GM10248 (cell line): ENCODE measurements at regions not wholly inside any gene's neighbourhood (a gene's known extent, or its start where the extent isn't known, plus 50 kb on each side); places are given as distances from the start of the nearest gene placed in this dataset.

ENCODE experiments used
- CTCF ChIA-PET: fragments of 300-600 bp; sonication (Branson Sonifier 250); formaldehyde crosslinking; extraction: SDS; loops from one replicate; lab custom pipeline; 2021; ENCODE audit warnings: antibody characterized with exemption; lab: Yijun Ruan, JAX
- POLR2A ChIA-PET: fragments of 350-650 bp; sonication (Branson Sonifier 250); formaldehyde crosslinking; extraction: SDS; loops from one replicate; lab custom pipeline; 2020; ENCODE audit warnings: antibody characterized with exemption; lab: Yijun Ruan, JAX
- DNase-seq: peaks from one replicate; pipeline ENCODE4 v3.0.0; 2012; ENCODE audit errors: extremely low spot score
- TF ChIP-seq, protein P1 (sequence below): IDR thresholded peaks from 2 replicates; pipeline ENCODE4 v1.5.1; 2012; ENCODE audit warnings: mild to moderate bottlenecking, low read depth; ENCODE audit errors: extremely low read depth, missing control alignments, control extremely low read depth

DNA sequence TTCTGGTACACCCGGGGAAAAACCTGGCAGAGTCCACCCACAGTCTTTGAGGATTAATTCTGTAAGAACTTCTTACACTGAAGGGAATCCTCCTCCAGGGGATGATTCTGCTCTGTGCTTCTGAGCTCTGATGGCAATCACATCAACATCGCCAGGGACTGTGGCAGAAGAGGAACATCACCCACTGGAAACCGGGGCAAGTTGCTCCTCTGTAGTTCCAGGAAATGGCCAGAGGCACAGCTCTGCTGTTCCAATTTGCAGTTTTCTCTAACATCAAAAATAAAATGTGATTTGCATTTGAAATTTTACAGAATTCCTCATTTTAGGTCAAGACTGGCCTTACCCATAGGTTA lies 207.6 kb downstream of the DAD1 start:
- CTCF ChIA-PET: interaction anchor here (0.7 to 7.8 kb wide), 12 partner anchors 9 to 189 kb away, joined by 3 to 140 read pairs (median 7); no protein-coding TSS in a partner anchor
- TF ChIP-seq, protein P1, sequence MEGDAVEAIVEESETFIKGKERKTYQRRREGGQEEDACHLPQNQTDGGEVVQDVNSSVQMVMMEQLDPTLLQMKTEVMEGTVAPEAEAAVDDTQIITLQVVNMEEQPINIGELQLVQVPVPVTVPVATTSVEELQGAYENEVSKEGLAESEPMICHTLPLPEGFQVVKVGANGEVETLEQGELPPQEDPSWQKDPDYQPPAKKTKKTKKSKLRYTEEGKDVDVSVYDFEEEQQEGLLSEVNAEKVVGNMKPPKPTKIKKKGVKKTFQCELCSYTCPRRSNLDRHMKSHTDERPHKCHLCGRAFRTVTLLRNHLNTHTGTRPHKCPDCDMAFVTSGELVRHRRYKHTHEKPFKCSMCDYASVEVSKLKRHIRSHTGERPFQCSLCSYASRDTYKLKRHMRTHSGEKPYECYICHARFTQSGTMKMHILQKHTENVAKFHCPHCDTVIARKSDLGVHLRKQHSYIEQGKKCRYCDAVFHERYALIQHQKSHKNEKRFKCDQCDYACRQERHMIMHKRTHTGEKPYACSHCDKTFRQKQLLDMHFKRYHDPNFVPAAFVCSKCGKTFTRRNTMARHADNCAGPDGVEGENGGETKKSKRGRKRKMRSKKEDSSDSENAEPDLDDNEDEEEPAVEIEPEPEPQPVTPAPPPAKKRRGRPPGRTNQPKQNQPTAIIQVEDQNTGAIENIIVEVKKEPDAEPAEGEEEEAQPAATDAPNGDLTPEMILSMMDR: no peak
- DNase-seq: no peak
- POLR2A ChIA-PET: interaction anchor here (1.0 kb wide), 1 partner anchor 41 kb away, joined by 3 read pairs; no protein-coding TSS in a partner anchor

DNA sequence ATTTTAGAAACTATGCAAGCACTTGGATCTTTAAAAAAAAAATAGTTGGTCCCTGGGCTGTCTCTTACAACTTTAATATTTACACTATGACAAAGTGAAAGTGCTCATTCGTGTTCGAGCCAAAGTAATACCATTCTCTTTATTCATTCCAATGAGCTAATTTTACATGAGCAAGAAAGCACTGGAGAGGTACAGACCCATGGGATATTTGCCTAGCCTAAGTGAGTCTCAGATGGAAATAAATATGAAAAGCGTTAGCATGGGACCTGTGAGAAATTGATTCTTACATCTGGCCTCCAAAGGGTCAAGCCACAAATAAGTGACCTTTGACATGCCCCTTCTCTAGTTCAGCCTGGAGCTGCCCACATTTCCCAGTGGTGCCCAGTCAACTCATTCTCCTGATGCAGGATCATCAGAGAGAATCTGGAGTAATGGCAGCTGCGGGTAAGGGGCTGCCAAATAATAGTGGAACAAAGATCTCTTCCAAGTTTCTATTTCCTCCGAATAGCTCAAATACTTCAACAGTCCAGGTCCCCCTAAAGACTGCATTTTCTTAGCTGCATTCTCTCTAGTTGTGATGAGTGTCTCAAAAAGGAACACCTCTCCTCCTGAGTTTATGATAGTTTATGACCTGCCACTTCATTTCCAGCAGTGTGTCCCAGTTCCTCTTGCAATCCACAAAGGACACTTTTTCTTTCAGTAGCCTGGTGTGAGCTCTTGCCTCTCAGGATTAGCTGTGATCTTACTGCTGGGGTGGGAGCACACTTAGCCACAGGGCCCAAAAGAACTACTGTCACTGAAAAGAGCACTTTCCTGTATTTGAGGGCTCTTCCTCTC lies 208.2 kb downstream of the DAD1 start:
- no peak for DNase-seq
- TF ChIP-seq, protein P1: no peak
- POLR2A ChIA-PET: interaction anchor here (1.0 to 1.5 kb wide), 2 partner anchors 41 to 128 kb away, joined by 3 read pairs; no protein-coding TSS in a partner anchor
- CTCF ChIA-PET: interaction anchor here (0.7 to 7.8 kb wide), 18 partner anchors 9 to 688 kb away, joined by 3 to 140 read pairs (median 4); no protein-coding TSS in a partner anchor

DNA sequence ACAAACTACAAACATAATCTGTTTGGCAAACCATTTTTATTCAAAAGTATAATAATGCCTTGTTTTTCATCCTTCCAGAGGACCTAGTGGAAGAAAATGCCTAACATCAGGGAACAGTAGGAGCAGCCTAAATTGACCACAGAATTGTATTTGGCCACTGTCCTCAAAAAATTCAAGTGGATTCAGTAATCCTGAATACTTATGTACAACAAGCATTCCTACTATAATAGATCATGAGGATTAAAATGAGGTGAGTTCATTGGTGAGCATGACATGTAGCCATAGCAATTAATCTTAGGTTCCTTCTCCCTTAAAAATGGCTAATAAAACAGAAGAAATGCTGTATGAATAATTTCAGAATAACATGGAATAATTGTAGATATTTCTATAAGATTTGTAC lies 209.3 kb downstream of the DAD1 start:
- CTCF ChIA-PET: interaction anchor here (0.9 to 7.8 kb wide), 9 partner anchors 10 to 689 kb away, joined by 3 to 140 read pairs (median 9); no protein-coding TSS in a partner anchor
- TF ChIP-seq, protein P1: no peak
- POLR2A ChIA-PET: interaction anchor here (1.5 kb wide), 1 partner anchor 129 kb away, joined by 3 read pairs; no protein-coding TSS in a partner anchor
- no peak for DNase-seq

DNA sequence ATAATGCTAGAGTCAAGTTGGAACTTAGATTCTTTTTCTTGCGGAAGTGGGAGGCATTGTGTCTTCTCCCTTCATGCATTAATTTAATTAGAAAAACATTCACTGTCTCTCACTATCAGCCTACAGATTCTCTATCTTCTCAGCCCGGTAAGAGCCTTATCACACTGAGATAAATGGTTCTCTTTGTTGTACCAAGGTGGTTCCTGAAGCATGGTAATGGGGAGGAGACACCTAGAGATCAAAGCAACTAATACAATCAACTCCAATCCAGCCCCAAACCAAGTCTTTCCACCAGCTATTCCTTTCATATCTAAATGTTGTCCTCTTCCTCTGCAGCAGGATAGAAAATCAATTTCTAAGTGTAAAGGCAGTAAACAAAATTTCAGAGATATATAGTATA lies 210.8 kb downstream of the DAD1 start:
- ChIA-PET POLR2A (no interaction called here), CTCF (interaction anchor here (1.5 to 2.3 kb wide), 2 partner anchors 13 to 58 kb away, joined by 6 read pairs; no protein-coding TSS in a partner anchor)

DNA sequence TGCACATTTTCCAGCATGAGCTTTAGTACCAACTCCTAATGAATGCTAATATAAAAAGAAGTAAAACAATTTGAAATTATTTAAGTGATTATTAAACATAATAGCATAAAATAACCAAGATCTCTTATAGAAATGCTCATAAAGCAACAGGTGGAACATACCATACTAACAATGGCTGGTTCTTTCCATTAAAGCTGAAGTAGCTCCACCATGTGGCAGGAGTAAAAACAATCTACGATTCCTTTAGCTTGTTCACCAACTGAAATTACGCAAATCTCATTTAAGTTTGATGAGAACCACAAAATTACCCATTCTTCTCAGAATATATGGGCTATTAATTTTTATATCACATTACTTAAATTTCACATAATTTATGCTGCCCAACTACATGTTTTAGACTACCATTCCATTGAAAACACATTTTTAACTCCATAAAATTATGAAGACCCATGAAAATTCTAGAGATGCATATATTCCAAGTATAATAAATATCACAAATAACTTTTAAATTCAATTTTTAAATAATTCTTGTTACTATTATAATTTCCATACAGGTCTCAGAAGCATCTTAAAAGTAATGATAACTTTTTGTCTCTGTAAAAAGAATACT lies 213.6 kb downstream of the DAD1 start:
- POLR2A ChIA-PET: interaction anchor here (1.2 kb wide), 1 partner anchor 9 kb away, joined by 3 read pairs; no protein-coding TSS in a partner anchor
- CTCF ChIA-PET: interaction anchor here (0.8 to 7.3 kb wide), 27 partner anchors 10 to 375 kb away, joined by 3 to 135 read pairs (median 4); no protein-coding TSS in a partner anchor
- TF ChIP-seq, protein P1: peak; percentile 60
- peak; percentile 24 for DNase-seq

More for the DNA sequence above, 210.8 kb downstream of the DAD1 start:
- DNase-seq: no peak
- TF ChIP-seq, protein P1: no peak
